Body of pancreas (tissue), 4 donors: ENCODE measurements at regions not wholly inside any gene's neighbourhood (a gene's known extent, or its start where the extent isn't known, plus 50 kb on each side); places are given as distances from the start of the nearest gene placed in this dataset.
"Not testable (repeated sequence)": the region's sequence is repeated elsewhere in the genome, so short reads cannot be mapped to it uniquely, and the experiment has no call there.

Source experiments
- POLR2A ChIP-seq, 3 donors: fragments of 450-650 bp; IDR thresholded peaks; one replicate each; pipeline ENCODE4 v1.6.1; 2016; ENCODE audit warnings: antibody characterized with exemption in 3 of 3, mild to moderate bottlenecking in 2 of 3
- TF ChIP-seq, protein P1 (sequence below), 7 experiments: fragments of 450-650 bp in 4 of 7; fragments of 200-600 bp in 3 of 7; sonication (generic) in 3 of 7; IDR thresholded peaks; one replicate each; pipeline ENCODE4 v1.5.1; 2016 to 2019; ENCODE audit warnings: antibody characterized with exemption in 7 of 7

GRCh38 chr6:57975127-57975526, 657.7 kb downstream of the PRIM2 start:
- not testable (repeated sequence) for TF ChIP-seq POLR2A (IDR thresholded peaks at IDR 0.05)
- TF ChIP-seq, protein P1, sequence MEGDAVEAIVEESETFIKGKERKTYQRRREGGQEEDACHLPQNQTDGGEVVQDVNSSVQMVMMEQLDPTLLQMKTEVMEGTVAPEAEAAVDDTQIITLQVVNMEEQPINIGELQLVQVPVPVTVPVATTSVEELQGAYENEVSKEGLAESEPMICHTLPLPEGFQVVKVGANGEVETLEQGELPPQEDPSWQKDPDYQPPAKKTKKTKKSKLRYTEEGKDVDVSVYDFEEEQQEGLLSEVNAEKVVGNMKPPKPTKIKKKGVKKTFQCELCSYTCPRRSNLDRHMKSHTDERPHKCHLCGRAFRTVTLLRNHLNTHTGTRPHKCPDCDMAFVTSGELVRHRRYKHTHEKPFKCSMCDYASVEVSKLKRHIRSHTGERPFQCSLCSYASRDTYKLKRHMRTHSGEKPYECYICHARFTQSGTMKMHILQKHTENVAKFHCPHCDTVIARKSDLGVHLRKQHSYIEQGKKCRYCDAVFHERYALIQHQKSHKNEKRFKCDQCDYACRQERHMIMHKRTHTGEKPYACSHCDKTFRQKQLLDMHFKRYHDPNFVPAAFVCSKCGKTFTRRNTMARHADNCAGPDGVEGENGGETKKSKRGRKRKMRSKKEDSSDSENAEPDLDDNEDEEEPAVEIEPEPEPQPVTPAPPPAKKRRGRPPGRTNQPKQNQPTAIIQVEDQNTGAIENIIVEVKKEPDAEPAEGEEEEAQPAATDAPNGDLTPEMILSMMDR (IDR thresholded peaks at IDR 0.05), result not testable (repeated sequence)
